ENCODE measurements at regions not wholly inside any gene's neighbourhood (a gene's known extent, or its start where the extent isn't known, plus 50 kb on each side); places are given as distances from the start of the nearest gene placed in this dataset.

DNA sequence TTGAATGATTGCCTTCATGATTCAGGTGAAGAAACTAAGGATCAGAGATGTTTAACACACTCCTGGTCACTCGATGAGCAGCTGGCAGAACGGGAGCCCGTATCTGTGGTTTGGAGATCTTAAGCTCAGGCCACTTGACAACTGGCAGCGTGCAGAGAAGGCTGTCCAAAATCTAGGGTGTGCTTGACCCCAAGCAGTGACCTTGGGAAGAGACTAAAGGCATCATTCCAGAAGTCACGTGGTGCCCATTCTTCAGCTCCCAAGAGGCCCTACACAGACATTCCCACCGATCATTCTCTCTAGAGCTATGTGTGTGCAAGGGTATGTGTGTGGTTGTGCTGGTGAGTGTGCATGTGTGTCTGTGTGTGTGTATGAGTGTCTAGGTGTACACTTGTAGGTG lies 493.8 kb downstream of the TCERG1L start:
- TF ChIP-seq, protein P1, sequence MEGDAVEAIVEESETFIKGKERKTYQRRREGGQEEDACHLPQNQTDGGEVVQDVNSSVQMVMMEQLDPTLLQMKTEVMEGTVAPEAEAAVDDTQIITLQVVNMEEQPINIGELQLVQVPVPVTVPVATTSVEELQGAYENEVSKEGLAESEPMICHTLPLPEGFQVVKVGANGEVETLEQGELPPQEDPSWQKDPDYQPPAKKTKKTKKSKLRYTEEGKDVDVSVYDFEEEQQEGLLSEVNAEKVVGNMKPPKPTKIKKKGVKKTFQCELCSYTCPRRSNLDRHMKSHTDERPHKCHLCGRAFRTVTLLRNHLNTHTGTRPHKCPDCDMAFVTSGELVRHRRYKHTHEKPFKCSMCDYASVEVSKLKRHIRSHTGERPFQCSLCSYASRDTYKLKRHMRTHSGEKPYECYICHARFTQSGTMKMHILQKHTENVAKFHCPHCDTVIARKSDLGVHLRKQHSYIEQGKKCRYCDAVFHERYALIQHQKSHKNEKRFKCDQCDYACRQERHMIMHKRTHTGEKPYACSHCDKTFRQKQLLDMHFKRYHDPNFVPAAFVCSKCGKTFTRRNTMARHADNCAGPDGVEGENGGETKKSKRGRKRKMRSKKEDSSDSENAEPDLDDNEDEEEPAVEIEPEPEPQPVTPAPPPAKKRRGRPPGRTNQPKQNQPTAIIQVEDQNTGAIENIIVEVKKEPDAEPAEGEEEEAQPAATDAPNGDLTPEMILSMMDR (IDR thresholded peaks at IDR 0.05), result no peak
- TF ChIP-seq POLR2A (IDR thresholded peaks at IDR 0.05), result no peak
